Stimulated activated CD8-positive, alpha-beta memory T cell treated with anti-CD3 and anti-CD28 coated beads, Interleukin-7, amount 100 ng/mL, for 4 hours (primary cell): ENCODE measurements at regions not wholly inside any gene's neighbourhood (a gene's known extent, or its start where the extent isn't known, plus 50 kb on each side); places are given as distances from the start of the nearest gene placed in this dataset.

Experiments
- DNase-seq, 2 donors: peaks; one replicate each; pipeline ENCODE4 v3.0.0-alpha.2; 2020; ENCODE audit warnings: low read depth in 2 of 2

GRCh38 chr9:629146-629545 lies 212.4 kb upstream of the DMRT1 start:
- no peak for DNase-seq

DNA sequence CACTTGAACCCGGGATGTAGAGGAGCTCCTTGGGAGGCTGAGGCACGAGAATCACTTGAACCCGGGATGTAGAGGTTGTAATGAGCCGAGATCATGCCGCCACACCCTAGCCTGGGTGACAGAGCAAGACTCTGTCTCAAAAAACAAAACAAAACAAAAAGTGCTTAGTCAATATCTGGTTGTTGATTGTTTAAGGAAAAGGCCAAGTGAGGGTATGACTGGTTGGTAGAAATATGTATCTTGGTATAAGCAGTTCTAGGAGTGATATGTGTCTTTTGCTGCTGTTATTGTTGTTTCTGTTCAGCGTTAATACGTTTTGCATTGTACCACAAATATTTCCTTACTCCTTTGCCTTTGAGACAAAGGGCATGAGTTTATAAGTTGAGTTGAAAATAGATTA lies 210.7 kb upstream of the DMRT1 start:
- DNase-seq, result no peak

- no peak for DNase-seq
Observed at GRCh38 chr9:631596-631995, 209.9 kb upstream of the DMRT1 start.

DNA sequence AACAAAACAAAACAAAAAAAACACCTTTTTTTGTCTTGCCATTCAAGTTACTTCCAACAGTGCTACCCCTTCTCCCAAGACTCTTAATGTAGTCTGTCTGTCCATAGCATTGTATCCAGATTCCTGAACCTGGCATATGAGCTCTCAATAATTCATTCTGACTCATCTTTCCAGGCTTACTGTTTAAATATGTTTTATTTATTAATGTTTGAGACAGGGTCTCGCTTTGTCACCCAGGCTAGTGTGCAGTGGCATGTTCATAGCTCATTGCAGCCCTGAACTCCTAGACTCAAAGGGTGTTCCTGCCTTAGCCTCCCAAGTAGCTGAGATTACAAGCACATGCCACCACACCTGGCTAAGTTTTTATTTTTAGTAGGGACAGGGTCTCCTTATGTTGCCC lies 208.0 kb upstream of the DMRT1 start:
- no peak for DNase-seq

DNA sequence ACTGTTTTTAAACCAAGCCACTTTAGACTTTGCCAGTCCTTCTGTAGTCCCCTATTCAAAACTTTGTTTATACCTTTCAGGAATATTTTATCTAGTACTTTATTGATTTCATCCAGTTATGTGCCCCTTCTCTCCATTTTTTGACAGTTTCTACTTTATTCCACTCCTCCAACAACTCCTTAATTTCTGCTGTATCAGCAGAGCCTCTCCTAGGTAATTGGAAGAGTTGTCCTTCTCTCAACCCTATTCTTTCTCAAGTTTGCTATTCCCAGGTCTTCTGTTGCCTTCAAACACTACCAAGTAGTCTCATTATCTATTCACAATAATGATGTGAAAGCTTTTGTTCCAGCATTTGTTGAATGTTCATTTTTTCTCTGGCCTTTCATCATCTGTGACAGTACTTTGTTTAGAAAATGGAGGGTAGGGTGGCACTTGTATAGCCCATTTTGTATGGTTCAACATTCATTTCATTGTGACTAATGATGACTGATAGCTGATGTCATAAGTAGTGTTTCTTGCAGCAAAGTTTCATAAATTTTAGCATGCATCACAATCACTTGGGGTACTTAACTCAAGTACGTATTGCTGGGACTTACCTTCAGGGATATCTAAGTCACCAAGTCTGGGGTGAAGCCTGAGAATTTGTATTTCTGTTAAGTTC lies 204.4 kb upstream of the DMRT1 start:
- no peak for DNase-seq

DNA sequence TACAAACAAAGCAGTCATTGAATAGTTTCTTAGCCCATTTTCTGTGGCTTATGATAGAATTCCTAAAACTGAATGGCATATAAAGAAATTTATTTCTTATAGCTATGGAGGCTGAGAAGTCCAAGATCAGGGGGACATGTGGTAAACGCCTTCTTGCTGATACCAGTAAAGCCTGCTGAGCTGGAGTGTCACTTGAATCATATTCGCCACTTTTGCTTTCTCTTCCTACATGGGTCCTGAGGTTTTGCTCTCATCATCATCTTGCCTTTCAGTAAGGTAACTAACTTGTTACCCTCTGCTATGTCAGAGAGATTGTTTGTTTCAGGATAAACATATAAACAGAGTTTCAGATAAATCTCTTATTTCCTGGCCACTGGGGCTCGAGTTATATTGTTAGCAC lies 203.3 kb upstream of the DMRT1 start:
- DNase-seq, result no peak

DNA sequence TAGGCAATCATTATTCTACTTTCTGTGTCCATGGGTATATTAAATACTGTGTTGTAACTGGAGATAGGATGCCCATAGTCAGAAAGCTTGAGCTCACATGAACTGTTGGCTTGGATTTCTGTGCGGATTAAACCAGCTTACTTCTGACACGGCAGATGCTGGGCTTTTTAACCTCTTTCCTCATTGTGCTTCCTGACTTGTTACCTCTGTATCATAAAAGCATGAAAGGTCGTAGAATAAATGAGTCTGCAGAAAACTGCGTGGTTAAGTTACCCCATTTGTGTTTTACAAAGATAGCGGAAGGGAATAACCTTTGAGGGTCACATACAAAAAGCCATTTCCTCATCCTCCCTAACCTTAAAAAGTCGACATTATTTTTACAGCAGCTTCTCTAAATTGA lies 199.5 kb upstream of the DMRT1 start:
- no peak for DNase-seq

- DNase-seq, result no peak
Observed at GRCh38 chr9:643966-644365, 197.5 kb upstream of the DMRT1 start.

DNA sequence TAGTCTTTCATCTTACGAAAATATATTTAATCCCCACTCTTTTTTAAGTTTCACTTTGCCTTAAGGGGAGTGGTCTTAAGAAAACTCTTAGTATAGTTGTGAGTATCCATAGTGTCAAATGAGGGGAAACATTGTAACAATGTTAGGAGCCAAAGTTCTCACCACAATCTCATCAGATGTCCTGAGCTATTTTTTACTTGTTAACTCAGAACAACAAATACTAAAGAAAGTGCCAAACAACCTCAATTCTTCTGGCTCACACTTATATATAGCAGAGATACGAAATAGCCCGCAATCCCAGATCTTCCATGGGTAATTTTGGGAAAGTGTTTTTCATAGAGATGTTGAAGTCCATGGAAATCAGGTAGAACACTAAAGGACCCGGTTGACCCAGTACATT lies 194.0 kb upstream of the DMRT1 start:
- DNase-seq, result no peak

- no peak for DNase-seq
Observed at GRCh38 chr9:649128-650074, 192.1 kb upstream of the DMRT1 start.

- DNase-seq, result no peak
Observed at GRCh38 chr9:650362-650761, 191.1 kb upstream of the DMRT1 start.

DNA sequence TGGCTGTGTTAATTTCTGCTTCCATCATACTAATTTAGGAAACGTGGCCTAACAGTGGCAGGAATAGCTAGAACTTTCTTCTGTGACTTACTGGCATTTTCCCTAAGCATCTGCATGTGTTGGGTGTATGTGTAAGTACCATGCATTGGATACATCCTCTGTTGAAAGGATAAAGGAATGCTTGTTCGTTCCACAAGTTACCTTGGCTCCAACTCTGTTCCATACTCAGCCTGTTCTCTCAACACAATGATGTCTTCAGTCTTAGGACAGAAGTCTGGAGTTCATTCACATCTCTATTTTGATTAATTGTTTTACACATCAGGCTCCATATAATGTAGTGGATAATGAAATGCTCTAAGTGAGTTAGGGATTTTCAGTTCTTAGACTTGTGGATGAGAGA lies 190.1 kb upstream of the DMRT1 start:
- DNase-seq, result no peak

- DNase-seq, result no peak
Observed at GRCh38 chr9:652914-653313, 188.6 kb upstream of the DMRT1 start.

DNA sequence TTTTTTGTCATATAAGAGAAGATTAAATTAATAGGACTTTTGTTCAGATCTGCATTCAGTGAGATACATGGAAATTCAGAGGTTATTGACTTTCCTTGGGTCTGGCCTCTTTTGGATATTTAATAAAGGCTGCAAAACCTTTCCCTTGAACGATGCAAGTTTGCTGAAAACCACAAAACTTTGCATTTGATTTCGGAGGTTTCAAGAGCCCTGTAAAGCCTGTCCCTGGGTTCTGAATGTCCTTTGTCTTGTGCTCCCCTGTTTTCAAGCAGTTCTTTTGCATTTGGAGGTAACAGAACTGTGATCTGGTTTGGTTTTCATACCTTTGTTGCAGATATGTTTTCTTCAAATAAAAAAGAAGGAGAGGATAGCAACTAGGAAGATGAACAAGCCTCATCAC lies 188.1 kb upstream of the DMRT1 start:
- no peak for DNase-seq

- no peak for DNase-seq
Observed at GRCh38 chr9:653856-654387, 187.6 kb upstream of the DMRT1 start.

DNA sequence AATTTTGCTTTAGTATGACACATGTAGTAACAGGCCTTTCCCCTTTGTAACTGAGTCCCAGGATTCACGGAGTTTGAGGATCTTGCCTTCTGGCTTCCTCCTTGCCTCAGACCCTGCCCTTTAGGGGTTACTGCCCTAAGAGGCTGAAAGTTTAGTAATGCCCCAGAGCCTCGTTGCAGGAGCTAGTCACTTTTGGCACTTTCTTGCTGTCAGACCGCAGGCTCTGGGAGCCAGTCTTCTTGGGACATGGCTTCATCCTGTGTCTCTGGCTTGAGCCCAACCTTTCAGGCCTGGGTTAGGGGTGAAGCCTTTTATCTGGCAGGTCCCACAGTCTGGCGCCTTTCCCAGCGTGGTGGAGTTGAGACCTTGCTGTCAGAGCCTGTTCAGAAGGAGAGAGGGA lies 185.6 kb upstream of the DMRT1 start:
- no peak for DNase-seq

DNA sequence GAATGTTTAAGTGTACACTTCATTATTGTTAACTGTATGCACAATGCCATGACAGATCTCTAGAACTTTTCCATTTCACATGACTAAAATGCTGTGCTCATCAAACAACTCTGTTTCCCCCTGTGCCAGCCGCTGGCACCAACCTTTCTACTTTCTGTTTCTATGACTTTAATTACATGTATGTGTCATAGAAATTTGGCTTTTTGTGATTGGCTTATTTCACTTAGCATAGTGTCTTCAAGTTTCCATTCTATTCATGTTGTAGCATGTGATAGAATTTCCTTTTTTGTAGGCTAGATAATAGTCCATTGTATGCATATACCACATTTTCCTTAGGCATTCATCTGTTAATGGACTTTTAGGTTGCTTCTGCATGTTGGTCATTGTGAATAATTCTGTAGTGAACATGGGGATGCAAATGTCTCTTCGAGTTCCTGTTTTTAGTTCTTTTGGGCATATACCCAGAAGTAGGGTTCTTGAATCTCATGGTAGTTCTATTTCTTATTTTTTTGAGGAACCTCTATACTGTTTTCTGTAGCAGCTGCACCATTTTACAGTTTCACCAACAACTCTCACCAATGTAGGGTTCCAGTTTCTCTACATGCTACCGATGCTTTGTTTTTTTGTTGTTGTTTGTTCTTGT lies 184.4 kb upstream of the DMRT1 start:
- no peak for DNase-seq

GRCh38 chr9:659286-659685 lies 182.2 kb upstream of the DMRT1 start:
- DNase-seq, result no peak

GRCh38 chr9:660227-660626 lies 181.3 kb upstream of the DMRT1 start:
- DNase-seq, result no peak

- no peak for DNase-seq
Observed at GRCh38 chr9:663541-663940, 178.0 kb upstream of the DMRT1 start.

DNA sequence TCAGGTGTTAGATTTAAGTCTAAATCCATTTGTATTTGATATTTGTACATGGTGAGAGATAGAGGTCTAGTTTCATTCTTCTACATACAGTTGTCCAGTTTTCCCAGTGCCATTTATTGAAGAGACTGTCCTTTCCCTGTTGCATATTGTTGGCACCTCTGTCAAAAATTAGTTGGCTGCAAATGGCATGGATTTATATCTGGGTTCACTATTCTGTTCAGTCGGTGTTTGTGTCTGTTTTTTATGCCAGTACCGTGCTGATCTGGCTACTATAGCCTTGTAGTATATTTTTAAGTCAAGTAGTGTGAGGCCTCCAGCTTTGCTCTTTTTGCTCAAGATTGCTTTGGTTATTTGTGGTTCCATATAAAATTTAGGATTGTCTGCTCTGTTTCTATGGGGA lies 176.2 kb upstream of the DMRT1 start:
- no peak for DNase-seq

- DNase-seq, result no peak
Observed at GRCh38 chr9:671997-672396, 169.5 kb upstream of the DMRT1 start.

DNA sequence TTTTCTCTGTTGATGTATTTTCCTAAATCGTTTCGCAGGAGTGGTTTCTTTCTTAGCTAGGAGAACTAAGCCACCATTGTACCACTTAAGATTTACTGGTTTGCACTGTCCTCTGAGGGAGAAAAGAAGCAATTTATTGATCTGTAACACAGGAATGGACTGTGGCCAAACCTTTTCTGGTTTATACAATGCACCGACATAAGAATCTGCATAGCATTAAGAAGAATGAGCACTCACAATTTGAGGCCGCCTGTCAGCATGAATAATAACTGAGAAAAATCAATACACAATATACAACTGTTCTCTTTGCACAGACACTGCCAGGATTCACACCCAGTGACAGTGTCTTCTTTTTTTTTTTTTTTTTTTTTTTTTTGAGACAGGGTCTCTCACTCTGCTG lies 168.6 kb upstream of the DMRT1 start:
- DNase-seq, result no peak
